ENCODE measurements at regions not wholly inside any gene's neighbourhood (a gene's known extent, or its start where the extent isn't known, plus 50 kb on each side); places are given as distances from the start of the nearest gene placed in this dataset.

- TF ChIP-seq CTCF (IDR thresholded peaks at IDR 0.05; ENCODE audit: borderline replicate concordance, extremely low read depth, insufficient read depth): no peak
- FAIRE-seq (no peak), DNase-seq (peak in 1 of 5 donors; percentile 26)
- Histone ChIP-seq H3K27me3 (ENCODE audit: control insufficient read depth, insufficient read depth, low read length) (no peaks in the 10 kb centered on the region), H3K9ac (ENCODE audit: low read length in 3 of 3) (no peak overlapping the region), H3K4me3 (ENCODE audit: low read length in 3 of 3) (no peak overlapping the region), H3K36me3 (ENCODE audit: control insufficient read depth in 2 of 3, insufficient read depth in 3 of 3, low read length in 3 of 3) (no peaks in the 10 kb centered on the region), H3K9me3 (ENCODE audit: control insufficient read depth in 2 of 3, insufficient read depth in 1 of 3, low read length in 3 of 3) (no peaks in the 10 kb centered on the region), H3K4me1 (ENCODE audit: control insufficient read depth in 2 of 3, insufficient read depth in 2 of 3, low read depth in 1 of 3, low read length in 3 of 3) (peaks cover 7 to 16% (median 10%) of the 10 kb centered on the region in 3 donors), H3K27ac (ENCODE audit: low read depth in 2 of 2, low read length in 2 of 2) (peak overlapping the region; percentile 16 to 73)
- intact Hi-C loops (cut with DNase I): no loop called here
Observed at GRCh38 chr15:53831907-53832770, 72.7 kb upstream of the WDR72 start.

GRCh38 chr15:53830707-53831386, 71.4 kb upstream of the WDR72 start:
- peak in 4 of 5 donors; percentile 66 to 76 (median 72) for DNase-seq
- Histone ChIP-seq H3K4me3 (ENCODE audit: low read length in 3 of 3) (peak overlapping the region in 2 of 3 donors; percentile 42 to 55), H3K36me3 (ENCODE audit: control insufficient read depth in 2 of 3, insufficient read depth in 3 of 3, low read length in 3 of 3) (no peaks in the 10 kb centered on the region), H3K27ac (ENCODE audit: low read depth in 2 of 2, low read length in 2 of 2) (peak overlapping the region; percentile 9 to 38), H3K4me1 (ENCODE audit: control insufficient read depth in 2 of 3, insufficient read depth in 2 of 3, low read depth in 1 of 3, low read length in 3 of 3) (peaks cover 7 to 16% (median 10%) of the 10 kb centered on the region in 3 donors), H3K27me3 (ENCODE audit: control insufficient read depth, insufficient read depth, low read length) (no peaks in the 10 kb centered on the region), H3K9me3 (ENCODE audit: control insufficient read depth in 2 of 3, insufficient read depth in 1 of 3, low read length in 3 of 3) (no peaks in the 10 kb centered on the region), H3K9ac (ENCODE audit: low read length in 3 of 3) (peak overlapping the region in 1 of 3 donors; percentile 23)
- TF ChIP-seq CTCF (IDR thresholded peaks at IDR 0.05; ENCODE audit: borderline replicate concordance, extremely low read depth, insufficient read depth): no peak
- no peak for FAIRE-seq
- intact Hi-C loops (cut with DNase I): no loop called here

GRCh38 chr15:53829923-53830459, 70.5 kb upstream of the WDR72 start:
- no peaks in the 10 kb centered on the region for H3K27me3 ChIP-seq (ENCODE audit: control insufficient read depth, insufficient read depth, low read length)
- no peak overlapping the region for H3K27ac ChIP-seq (ENCODE audit: low read depth in 2 of 2, low read length in 2 of 2)
- H3K4me1 ChIP-seq (ENCODE audit: control insufficient read depth in 2 of 3, insufficient read depth in 2 of 3, low read depth in 1 of 3, low read length in 3 of 3): peaks cover 7 to 16% (median 10%) of the 10 kb centered on the region in 3 donors
- FAIRE-seq (no peak), DNase-seq (peak in 1 of 5 donors; percentile 27)
- H3K9ac ChIP-seq (ENCODE audit: low read length in 3 of 3): no peak overlapping the region
- H3K4me3 ChIP-seq (ENCODE audit: low read length in 3 of 3): no peak overlapping the region
- intact Hi-C loops (cut with DNase I): no loop called here
- H3K36me3 ChIP-seq (ENCODE audit: control insufficient read depth in 2 of 3, insufficient read depth in 3 of 3, low read length in 3 of 3): no peaks in the 10 kb centered on the region
- no peaks in the 10 kb centered on the region for H3K9me3 ChIP-seq (ENCODE audit: control insufficient read depth in 2 of 3, insufficient read depth in 1 of 3, low read length in 3 of 3)
- no peak for TF ChIP-seq CTCF (IDR thresholded peaks at IDR 0.05; ENCODE audit: borderline replicate concordance, extremely low read depth, insufficient read depth)
